ENCODE measurements at regions not wholly inside any gene's neighbourhood (a gene's known extent, or its start where the extent isn't known, plus 50 kb on each side); places are given as distances from the start of the nearest gene placed in this dataset.
"Not testable (repeated sequence)": the region's sequence is repeated elsewhere in the genome, so short reads cannot be mapped to it uniquely, and the experiment has no call there.

GRCh38 chr12:86634456-86635410 is 378.5 kb upstream of the MGAT4C start:
- no peak for DNase-seq

GRCh38 chr12:86627001-86627400 is 370.8 kb upstream of the MGAT4C start:
- DNase-seq, result no peak

- DNase-seq, result no peak
Measured at GRCh38 chr12:86623267-86623666, 367.1 kb upstream of the MGAT4C start.

GRCh38 chr12:86621957-86622356 is 365.8 kb upstream of the MGAT4C start:
- DNase-seq, result no peak

- no peak for DNase-seq
Measured at GRCh38 chr12:86613311-86613710, 357.1 kb upstream of the MGAT4C start.

GRCh38 chr12:86608638-86609037 is 352.4 kb upstream of the MGAT4C start:
- DNase-seq, result no peak

GRCh38 chr12:86601550-86602308 is 345.5 kb upstream of the MGAT4C start:
- no peak for DNase-seq

GRCh38 chr12:86600664-86601231 is 344.6 kb upstream of the MGAT4C start:
- peak in 1 of 3 donors; percentile 3 for DNase-seq

GRCh38 chr12:86597431-86597830 is 341.2 kb upstream of the MGAT4C start:
- DNase-seq, result no peak

- DNase-seq, result no peak
Measured at GRCh38 chr12:86590296-86590695, 334.1 kb upstream of the MGAT4C start.

- no peak for DNase-seq
Measured at GRCh38 chr12:86574143-86574542, 318.0 kb upstream of the MGAT4C start.

- no peak for DNase-seq
Measured at GRCh38 chr12:86572455-86572854, 316.3 kb upstream of the MGAT4C start.

- no peak for DNase-seq
Measured at GRCh38 chr12:86565038-86565437, 308.8 kb upstream of the MGAT4C start.

- not testable (repeated sequence) for DNase-seq
Measured at GRCh38 chr12:86555491-86555890, 299.3 kb upstream of the MGAT4C start.

GRCh38 chr12:86551146-86551571 is 295.0 kb upstream of the MGAT4C start:
- DNase-seq, result no peak

GRCh38 chr12:86550218-86551145 is 294.3 kb upstream of the MGAT4C start:
- DNase-seq, result no peak

GRCh38 chr12:86543716-86544115 is 287.5 kb upstream of the MGAT4C start:
- no peak for DNase-seq

GRCh38 chr12:86530996-86531655 is 274.9 kb upstream of the MGAT4C start:
- DNase-seq, result no peak

GRCh38 chr12:86526060-86526595 is 269.9 kb upstream of the MGAT4C start:
- DNase-seq, result no peak

- no peak for DNase-seq
Measured at GRCh38 chr12:86523844-86524243, 267.7 kb upstream of the MGAT4C start.

- no peak for DNase-seq
Measured at GRCh38 chr12:86521870-86522269, 265.7 kb upstream of the MGAT4C start.

- no peak for DNase-seq
Measured at GRCh38 chr12:86513226-86513625, 257.0 kb upstream of the MGAT4C start.

Data from suppressor macrophage treated with lipopolysaccharide for 1 hour (primary cell).